ENCODE measurements at regions not wholly inside any gene's neighbourhood (a gene's known extent, or its start where the extent isn't known, plus 50 kb on each side); places are given as distances from the start of the nearest gene placed in this dataset.

GRCh38 chr2:187250137-187250536, 197.9 kb downstream of the CALCRL start:
- H2BK120ac ChIP-seq (ENCODE audit: low read depth, low read length, poor library complexity, severe bottlenecking): no peak overlapping the region
- Mint-ChIP-seq H3K27ac (no peak overlapping the region), H3K4me1 (no peaks in the 10 kb centered on the region), H3K36me3 (ENCODE audit: insufficient read depth in 1 of 3, low read depth in 3 of 3) (no peaks in the 10 kb centered on the region), H3K27me3 (ENCODE audit: low read depth) (no peaks in the 10 kb centered on the region), H3K4me3 (no peak overlapping the region), H3K9me3 (no peaks in the 10 kb centered on the region)
- no peaks in the 10 kb centered on the region for H3K4me1 ChIP-seq (ENCODE audit: insufficient read depth, low read length)
- no peak overlapping the region for H3K4me2 ChIP-seq (ENCODE audit: insufficient read depth, insufficient read length, low read length)
- H2AFZ ChIP-seq (ENCODE audit: low read length): no peak overlapping the region
- no peak overlapping the region for H3K9ac ChIP-seq (ENCODE audit: extremely low read depth, insufficient read length, low read length)
- no peak overlapping the region for H2AK5ac ChIP-seq (ENCODE audit: insufficient read length, low read length)
- H3K27me3 ChIP-seq (ENCODE audit: insufficient read depth, low read length): no peaks in the 10 kb centered on the region
- no peak overlapping the region for H3K27ac ChIP-seq (ENCODE audit: insufficient read length, low read depth, low read length)
- H3K23ac ChIP-seq (ENCODE audit: insufficient read length, low read depth, low read length): no peak overlapping the region
- no peak for TF ChIP-seq CTCF (conservative IDR thresholded peaks at IDR 0.05)
- H4K91ac ChIP-seq (ENCODE audit: insufficient read length, low read depth, low read length): no peak overlapping the region
- H4K8ac ChIP-seq (replicated peaks; ENCODE audit: insufficient read length, low read depth, low read length): no peak overlapping the region
- H3K56ac ChIP-seq (ENCODE audit: insufficient read length, low read depth, low read length): no peak overlapping the region
- H3K18ac ChIP-seq (ENCODE audit: insufficient read length, low read depth, low read length): no peak overlapping the region
- no peak overlapping the region for H3K4ac ChIP-seq (ENCODE audit: low read depth, low read length)
- H2BK5ac ChIP-seq (ENCODE audit: insufficient read length, low read length): no peak overlapping the region
- H2BK15ac ChIP-seq (ENCODE audit: low read depth, low read length): no peak overlapping the region
- no peaks in the 10 kb centered on the region for H3K9me3 ChIP-seq (ENCODE audit: control insufficient read depth, low read depth, low read length)
- H3K79me2 ChIP-seq (ENCODE audit: insufficient read depth, low read length): no peaks in the 10 kb centered on the region
- no peak overlapping the region for H4K5ac ChIP-seq (ENCODE audit: insufficient read length, low read depth, low read length)
- no peak for DNase-seq
- H4K20me1 ChIP-seq (ENCODE audit: control insufficient read depth, insufficient read depth, insufficient read length): no peaks in the 10 kb centered on the region
- no peak overlapping the region for H3K14ac ChIP-seq (ENCODE audit: insufficient read depth, low read length)
- no peak overlapping the region for H3T11ph ChIP-seq (ENCODE audit: low read length)
- H3K23me2 ChIP-seq (ENCODE audit: insufficient read length, low read depth, low read length, poor library complexity, severe bottlenecking): no peaks in the 10 kb centered on the region
- no peak overlapping the region for H2BK20ac ChIP-seq (ENCODE audit: low read depth, low read length, poor library complexity, severe bottlenecking)
- no peak overlapping the region for H2BK12ac ChIP-seq (ENCODE audit: insufficient read length, low read depth, low read length)
- H3K79me1 ChIP-seq (ENCODE audit: insufficient read depth, low read depth, low read length, poor library complexity, severe bottlenecking): no peaks in the 10 kb centered on the region
